Right ventricle myocardium superior (tissue), 1 donor: ENCODE measurements at regions not wholly inside any gene's neighbourhood (a gene's known extent, or its start where the extent isn't known, plus 50 kb on each side); places are given as distances from the start of the nearest gene placed in this dataset.

Source experiments
- ATAC-seq: fragments of 200-7000 bp; cut with Tn5 transposase; one replicate; pipeline ENCODE4 v1.9.1; 2020; ENCODE audit warnings: mild to moderate bottlenecking; ENCODE audit not compliant: poor library complexity
- DNase-seq: peaks from one replicate; pipeline ENCODE4 v3.0.0-alpha.2; 2020
- intact Hi-C: fragments of 100-400 bp; cut with DNase I; formaldehyde crosslinking; loops from one replicate; pipeline ENCODE4 v1.11.2; 2022
- donor health status: DM: no; HTN: yes; CAD: no; lungs with severe emphysema.

DNA sequence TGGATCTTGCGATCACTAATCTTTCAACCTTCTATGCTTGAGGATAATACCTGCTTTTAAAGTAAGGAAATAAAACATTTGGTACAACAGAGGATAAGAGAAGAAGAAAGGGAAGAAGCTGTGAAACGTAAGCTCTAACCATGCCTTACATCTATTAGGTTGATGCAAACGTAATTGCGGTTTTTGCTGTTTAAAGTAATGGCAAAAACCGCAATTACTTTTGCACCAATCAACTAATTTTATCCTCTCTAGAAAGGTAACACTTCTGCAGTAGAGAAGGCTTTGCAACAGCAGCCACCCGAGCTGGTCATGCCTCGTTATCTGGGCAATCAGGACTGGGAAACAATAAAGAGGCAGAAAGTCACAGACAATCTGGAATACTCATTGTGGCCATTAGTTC, 224.1 kb downstream of the MED10 start:
- ATAC-seq = no peak
- intact Hi-C loops = no loop called here
- DNase-seq = no peak

DNA sequence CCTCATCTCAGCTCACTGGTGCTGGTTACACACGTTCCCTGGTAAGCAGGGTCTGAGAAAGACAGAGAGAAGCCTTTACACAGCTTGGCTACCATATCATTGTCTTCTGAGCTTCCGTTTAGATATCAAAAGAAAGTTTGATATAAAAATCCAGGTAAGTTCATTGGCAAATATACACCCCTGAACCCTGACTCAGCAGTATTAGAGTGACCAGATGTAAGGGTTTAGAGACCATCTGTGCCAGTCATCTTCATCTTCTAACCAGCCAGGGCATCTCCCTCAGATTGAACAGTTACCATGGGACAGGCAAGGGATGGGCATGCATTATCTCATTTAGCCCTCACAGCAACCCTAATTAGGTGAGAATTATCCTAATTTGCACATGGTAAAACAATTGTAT, 232.1 kb downstream of the MED10 start:
- DNase-seq (no peak), ATAC-seq (no peak)
- intact Hi-C loops = no loop called here

DNA sequence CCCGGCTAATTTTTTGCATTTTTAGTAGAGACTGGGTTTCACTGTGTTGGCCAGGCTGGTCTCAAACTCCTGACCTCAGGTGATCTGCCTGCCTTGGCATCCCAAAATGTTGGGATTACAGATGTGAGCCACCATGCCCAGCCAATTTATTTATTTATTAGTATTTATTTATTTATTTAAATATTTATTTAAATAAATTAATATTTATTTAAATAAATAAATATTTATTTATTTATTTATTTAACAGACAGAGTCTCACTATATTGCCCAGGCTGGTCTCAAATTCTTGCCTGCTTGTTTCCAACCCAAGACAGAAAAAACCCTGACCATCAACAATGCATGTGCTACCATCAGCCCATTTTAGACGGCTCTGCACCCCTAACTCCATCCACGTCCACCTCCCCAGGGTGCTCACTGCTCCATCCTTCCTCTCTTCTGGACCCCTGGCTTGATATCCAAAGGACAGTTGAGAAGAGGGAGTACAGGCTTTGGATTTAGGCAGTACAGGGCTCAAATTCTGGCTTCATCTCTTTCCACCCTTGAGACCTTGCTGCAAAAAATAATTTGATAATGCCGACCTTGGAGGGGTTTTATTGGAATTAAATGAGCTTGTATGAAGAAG, 232.6 kb downstream of the MED10 start:
- intact Hi-C loops = no loop called here
- no peak for ATAC-seq
- no peak for DNase-seq

DNA sequence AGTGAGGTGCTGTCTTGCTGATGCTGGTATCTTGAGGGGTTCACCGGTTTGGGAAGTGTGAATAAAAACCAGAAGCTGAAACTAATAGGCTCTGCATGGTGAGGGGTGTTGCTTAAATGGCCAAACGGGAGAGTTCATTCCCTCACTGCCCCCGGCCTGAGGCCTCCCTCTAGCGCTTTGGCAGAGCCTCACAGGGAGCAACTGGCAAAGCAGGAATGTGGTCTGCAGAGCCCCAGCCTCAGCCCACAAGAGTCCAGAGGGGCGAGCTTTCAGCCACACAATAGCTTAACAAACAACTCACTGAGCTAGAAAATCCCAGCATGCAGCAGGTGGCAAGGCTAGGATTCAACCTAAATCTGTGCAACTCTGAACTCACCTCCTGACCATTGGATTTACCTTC, 234.8 kb downstream of the MED10 start:
- intact Hi-C loops = no loop called here
- ATAC-seq (no peak), DNase-seq (no peak)

DNA sequence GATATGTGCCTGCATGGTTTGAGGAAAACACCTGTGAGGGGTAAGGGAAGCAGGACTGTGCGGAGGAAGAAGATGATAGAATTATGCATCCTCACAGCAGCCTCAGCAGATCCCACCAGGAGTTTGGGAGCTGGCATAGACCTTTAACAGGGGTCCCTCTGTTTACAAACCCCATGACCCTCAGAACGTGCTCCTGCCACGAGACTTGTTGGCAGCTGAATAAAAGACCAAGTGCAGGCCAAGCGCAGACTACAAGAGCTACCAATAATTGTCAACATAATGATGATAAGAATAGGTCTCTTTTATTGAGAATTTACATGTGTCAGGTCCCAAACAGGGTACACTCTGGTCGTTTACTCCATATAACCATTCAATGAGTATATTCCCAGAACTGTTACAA, 236.0 kb downstream of the MED10 start:
- no peak for DNase-seq
- ATAC-seq = no peak
- intact Hi-C loops = no loop called here

DNA sequence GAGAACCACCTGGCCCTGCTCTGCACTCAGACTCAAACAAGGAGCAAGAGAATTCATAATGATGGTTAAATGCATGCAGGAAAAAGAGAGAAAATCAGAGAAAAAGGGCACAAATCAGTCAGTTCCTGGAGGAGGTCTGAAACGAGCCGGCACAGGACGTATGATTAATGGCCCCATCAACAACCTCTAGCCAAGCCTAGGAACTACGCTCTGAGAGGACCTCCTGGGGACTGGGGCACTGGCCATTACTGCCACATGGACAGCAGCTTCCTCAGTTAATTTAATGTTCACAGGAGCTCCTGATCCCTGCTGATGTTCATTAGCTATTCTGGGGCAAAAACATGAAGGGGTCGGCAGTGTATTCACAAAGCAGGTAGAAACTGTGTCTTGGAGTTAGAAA, 238.1 kb downstream of the MED10 start:
- intact Hi-C loops = no loop called here
- ATAC-seq = no peak

DNA sequence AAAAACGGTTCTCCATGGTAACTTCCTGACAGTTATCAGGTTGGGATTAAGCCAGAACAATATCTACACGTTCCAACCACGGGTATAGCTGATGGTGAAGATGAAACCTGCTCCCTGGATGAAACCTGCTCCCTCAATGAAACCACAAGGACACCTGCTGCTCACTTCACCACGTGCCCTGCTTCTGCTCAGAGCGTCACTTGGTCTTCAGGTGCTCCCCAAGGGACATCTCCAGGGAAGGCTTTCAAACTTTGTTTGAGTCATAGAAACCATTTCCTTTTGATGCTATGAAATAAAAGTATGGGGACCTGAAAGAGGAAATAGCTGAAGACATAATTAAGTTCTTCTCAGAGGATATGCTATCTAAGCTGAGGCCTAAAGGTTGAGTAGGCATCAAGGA, 242.4 kb downstream of the MED10 start:
- intact Hi-C loops = no loop called here
- ATAC-seq (no peak), DNase-seq (no peak)

More for the DNA sequence above, 238.1 kb downstream of the MED10 start:
- no peak for DNase-seq

DNA sequence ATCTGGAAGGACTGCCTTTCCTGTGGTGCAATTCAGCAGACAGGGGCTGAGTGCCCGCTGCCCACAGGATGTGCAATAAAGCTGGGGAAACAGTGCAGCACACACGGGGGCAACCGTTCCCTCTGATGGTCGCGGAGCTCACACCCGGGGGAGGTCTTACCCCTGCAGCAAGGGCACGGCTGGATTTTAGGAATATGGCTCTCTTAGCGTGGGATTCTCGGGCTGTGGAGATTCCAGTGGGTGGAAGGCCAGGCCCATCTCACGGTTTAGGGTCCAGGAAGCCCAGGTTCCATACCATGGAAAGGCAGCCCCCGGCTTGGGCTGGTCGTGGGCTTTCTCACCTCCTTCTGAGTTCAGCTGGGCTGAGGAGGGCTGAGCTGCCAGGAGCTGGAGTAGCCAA, 244.1 kb downstream of the MED10 start:
- DNase-seq (no peak), ATAC-seq (no peak)
- intact Hi-C loops = no loop called here

DNA sequence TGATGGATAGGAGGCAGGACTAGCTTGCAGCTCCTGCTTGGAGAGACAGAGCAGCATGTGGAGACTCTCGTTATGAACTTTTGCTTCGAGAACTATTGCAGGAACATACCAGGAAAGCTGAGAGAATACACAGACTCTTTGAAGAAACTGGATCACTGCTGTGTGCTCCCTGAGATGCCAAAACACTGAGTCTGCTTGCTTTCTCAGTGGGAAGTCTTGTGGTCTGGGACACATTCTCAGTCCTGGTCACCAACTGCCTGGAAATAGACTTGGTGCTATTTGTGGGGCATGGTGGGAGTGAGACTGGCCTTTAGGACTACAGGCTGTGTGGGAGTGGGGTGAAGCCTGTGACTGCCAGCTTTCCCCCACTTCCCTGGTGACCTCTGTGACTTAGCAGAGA, 252.6 kb downstream of the MED10 start:
- DNase-seq (no peak), ATAC-seq (no peak)
- intact Hi-C loops = no loop called here

DNA sequence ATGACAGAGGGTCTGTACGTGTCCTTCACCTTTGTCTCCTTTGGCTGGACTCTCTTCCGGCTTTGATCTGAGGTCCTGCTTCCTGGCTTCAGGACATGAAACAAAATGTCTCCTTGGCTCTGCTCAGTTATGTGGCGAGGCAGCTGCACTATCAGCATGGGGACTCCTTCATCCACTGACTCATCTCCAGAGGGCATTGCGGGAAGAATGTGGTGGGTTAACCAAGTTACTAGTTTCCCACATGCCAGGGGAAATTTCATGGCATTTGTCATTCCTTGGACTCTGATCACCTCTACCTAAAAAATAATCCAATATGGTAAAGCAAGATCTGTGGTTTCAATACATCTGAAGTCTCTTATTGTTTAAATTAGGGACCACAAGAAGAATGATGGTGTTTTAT, 259.7 kb downstream of the MED10 start:
- ATAC-seq = no peak
- intact Hi-C loops = no loop called here
- no peak for DNase-seq

DNA sequence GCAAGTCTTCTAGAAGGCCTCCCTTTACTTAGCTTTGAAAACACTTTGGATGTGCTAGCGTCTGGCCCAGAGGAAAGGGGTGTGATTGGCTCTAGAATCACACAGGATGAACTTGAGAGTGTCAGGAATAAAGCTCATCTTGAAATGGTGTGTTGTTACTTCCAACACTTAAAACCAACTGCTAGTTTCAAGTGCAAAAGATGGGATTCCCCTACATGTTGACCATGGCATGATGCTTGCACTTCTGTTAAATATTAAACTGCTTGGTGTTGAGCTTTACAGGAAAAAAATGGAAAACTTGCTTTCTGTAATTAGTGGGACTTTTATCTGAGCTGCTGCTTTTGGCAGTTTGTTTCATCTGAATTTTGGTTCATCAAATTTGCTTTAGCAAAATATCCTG, 261.1 kb downstream of the MED10 start:
- intact Hi-C loops = no loop called here
- DNase-seq (no peak), ATAC-seq (no peak)

DNA sequence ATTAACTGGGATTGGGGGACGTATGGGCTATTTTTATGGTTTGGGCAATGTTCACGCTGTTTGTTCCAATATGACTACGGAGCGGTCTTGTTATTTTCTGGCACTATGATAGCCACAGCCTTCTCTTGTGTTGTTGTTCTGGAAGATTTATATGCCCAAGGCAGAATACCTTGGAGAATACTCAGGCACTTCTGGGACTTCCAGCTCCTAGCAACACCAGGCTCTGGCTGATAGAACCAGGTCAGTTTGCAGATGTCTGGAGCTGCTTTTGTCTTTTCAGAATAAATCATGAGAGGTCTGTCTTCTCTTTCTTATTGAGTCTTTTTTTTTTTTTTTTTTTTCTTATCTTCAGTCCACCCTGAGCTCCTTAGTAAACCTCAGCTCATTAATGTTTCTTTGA, 262.5 kb downstream of the MED10 start:
- intact Hi-C loops = no loop called here
- DNase-seq (no peak), ATAC-seq (no peak)

DNA sequence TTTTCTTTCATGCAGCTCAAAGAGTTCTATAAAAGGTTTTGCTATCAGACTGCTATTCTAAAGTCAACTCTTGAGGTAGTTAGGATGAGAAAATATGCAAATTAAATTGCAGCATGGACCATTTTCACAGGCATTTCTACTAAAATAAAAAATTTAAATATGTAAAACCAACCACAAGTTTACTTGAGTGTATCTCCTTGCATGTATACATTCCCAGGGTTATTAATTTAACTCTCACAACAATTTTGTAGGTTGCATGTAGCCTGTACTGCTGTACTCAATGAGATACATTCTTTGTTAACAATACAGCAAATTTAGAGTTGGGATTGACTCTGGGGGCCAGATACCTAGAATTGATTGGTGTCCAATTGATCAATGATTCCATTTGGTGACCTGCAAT, 265.8 kb downstream of the MED10 start:
- intact Hi-C loops = no loop called here
- DNase-seq (no peak), ATAC-seq (no peak)

DNA sequence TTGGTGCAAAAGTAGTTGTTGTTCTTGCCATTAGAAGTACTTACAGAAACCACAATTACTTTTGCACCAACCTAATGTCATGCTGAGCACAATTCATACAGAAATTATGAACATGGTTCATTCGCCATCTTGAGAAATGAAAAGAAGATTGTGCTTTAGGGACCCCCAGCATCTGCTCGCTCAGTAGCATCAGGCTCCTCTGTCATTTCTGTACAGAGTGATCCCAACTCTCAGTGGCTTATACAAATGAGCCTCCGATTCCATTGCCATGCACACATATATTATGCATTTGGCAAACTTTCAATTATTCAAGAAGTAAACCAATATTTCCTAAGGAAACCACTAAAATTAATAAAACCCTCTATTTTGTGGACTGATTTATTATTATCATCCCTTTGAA, 266.2 kb downstream of the MED10 start:
- intact Hi-C loops = no loop called here
- DNase-seq (no peak), ATAC-seq (no peak)

DNA sequence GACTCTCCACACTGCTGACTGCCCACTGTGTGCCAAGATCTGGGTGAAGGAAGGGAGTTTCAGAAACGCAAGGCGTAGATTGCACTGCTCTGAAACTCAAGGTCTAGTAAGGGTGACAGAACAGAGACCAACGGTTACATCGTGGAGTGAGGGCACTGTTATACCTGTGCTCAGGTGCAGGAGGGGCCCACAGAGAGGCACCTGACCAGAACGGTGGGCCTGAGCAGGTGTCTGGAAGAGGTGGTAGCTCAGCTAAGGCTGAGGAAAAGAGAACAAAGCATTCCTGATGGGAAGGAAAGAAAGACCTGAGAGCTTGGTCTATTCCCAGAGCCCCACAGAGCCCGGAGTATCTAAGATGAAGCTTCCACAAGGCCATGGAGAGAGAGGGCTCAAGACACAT, 267.2 kb downstream of the MED10 start:
- intact Hi-C loops = no loop called here
- DNase-seq (no peak), ATAC-seq (no peak)

DNA sequence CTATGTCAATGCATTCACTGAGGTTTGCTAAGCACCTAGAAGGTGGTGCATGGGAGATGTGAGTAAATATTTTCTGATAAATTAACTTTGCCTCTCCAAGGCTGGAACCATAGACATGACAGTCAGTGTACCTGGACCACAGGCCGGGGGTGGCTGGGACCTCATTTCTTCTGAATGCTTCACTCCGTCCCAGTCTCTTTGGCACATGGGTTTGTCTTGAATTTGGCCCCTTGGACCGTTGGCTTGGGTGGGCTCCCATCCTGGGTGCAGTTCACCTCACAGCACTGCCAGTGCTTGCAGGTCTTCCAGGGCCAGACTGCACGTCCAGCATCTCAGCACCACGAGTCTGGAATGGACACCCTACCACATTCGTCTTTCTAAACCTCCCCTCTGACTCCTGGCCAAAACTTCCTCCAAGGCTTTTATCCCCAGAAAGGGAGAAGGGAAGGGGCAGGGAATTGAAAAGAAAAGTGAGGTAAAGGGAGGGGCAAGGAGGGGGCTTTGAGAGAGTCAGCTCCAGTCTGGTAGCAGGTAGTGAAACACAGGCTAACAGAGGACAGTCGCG, 267.8 kb downstream of the MED10 start:
- intact Hi-C loops = no loop called here
- DNase-seq (no peak), ATAC-seq (no peak)

DNA sequence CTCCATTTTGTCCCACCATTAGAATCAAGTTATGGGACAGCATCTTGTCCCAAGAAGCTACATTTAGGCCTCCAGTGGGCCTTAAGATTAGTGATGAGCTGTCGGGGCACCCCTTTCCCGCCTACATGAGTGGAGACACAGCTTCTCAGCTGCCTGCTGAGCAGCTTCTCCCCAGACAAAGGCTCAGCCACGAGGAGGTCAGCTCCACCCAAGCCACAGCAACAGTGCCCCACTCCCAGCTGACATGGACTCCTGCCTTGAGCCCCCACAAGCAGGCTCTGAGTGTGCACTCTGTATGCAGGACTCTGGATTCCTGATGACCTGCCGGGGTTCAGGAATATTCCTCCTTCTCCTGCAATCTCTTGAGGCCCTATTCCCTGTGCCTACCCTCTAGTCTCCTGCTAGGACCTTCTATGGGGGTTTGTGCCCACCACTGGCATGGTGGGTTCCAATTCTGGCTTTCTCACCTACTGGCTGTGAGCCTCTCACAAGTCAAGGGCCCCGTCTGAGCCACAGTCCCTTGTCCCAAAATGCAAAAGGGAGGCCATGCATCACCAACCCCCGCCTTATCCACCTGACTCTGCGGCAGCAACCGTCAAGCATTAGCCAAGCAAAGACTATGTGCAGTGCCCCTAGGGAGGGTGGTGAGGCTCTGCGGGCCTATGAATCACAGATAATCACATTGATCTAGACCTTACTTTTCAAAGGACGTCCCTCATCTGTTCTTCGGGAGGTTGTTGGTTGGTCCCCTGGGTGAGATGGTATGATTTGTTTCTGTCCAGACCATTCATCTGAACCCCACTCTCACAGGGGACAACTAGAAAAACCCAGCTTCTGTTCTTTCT, 269.1 kb downstream of the MED10 start:
- DNase-seq = no peak
- intact Hi-C loops = no loop called here
- ATAC-seq = no peak

DNA sequence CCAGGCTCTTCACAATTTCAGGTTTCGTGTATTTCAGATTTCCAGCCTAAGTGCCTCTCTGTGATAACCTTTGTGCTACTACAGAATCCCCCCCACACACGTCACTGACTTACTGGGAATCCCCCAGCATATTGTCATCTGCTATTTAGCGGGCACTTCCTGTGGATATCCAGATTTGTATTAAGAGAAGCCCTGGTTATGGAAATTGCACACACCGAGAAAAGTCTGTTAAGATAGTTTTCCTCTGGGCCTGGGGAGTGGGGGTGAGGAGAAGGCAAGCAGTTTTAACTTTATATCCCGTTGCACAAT, 269.9 kb downstream of the MED10 start:
- ATAC-seq (no peak), DNase-seq (no peak)
- intact Hi-C loops = no loop called here

DNA sequence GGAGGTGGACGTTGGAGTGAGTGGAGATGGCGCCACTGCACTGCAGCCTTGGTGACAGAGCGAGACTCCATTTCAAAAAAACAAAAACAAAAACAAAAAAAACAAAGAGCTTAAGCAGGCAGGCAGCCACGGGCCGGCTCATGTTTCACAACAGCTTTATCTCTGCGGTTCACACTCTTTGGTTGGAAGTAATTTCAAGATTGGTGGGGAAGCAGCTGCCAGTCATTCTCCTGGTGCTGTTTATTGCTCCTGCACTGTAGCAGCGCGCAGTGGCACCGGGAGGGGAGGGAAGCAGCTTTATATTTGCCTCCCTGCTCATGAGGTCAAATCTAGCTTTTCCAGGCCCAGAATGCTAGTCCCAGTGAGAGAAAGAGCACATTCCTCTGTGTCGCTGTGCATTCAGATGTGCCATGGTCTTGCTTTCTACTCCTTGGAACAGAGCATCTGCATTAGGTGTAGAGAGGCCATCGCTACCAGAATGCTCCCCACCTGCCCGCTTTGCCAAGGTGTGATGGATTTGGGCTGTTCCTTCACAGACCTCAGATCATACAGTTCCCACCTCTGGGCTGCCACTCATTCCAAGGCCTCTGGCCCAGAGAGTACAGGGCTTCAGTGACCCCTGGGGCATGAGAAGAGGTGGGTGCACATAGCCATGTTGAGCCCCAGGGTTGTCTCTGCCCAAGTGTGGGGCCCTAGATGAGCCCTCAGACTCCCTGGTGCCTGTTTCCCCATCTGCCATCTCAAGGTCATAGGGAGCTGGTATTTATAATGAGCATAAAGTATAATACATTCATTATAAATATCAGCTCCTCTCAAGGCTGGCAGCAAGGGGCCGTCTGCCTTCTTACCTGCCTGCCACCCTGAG, 270.4 kb downstream of the MED10 start:
- DNase-seq (no peak), ATAC-seq (no peak)
- intact Hi-C loops = no loop called here

DNA sequence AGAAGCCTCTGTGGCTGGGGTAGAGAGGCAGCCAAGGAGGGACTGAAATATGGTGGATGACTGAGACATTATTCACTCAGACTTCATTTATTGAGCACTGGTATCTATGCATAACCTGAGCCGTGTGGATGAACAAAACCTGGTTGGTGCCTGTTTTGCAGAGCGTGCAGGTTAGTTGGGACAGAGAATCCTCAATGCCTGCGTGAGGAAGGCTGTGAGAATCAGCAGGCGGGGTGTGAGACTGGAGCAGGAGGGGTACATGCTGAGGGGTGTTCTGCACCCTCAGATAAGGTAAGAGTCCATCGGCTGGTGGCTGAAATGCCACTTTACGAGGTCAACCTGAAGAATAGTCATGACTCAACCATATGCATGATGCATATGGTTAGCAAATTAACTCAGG, 271.6 kb downstream of the MED10 start:
- DNase-seq = no peak
- ATAC-seq = no peak
- intact Hi-C loops = no loop called here
